ENCODE measurements at regions not wholly inside any gene's neighbourhood (a gene's known extent, or its start where the extent isn't known, plus 50 kb on each side); places are given as distances from the start of the nearest gene placed in this dataset.

- 74 to 80% methylated on average over 2 of the region's 2 CpGs for WGBS, 2 donors
- Histone ChIP-seq H3K36me3 (no peaks in the 10 kb centered on the region), H3K4me3 (no peak overlapping the region), H3K4me1 (no peaks in the 10 kb centered on the region), H3K27ac (no peak overlapping the region), H3K9me3 (no peaks in the 10 kb centered on the region), H3K27me3 (no peaks in the 10 kb centered on the region)
- ATAC-seq (ENCODE audit: low FRiP score in 2 of 2) (no peak), DNase-seq (no peak)
- TF ChIP-seq POLR2A (IDR thresholded peaks at IDR 0.05) = no peak
- TF ChIP-seq, protein P1, sequence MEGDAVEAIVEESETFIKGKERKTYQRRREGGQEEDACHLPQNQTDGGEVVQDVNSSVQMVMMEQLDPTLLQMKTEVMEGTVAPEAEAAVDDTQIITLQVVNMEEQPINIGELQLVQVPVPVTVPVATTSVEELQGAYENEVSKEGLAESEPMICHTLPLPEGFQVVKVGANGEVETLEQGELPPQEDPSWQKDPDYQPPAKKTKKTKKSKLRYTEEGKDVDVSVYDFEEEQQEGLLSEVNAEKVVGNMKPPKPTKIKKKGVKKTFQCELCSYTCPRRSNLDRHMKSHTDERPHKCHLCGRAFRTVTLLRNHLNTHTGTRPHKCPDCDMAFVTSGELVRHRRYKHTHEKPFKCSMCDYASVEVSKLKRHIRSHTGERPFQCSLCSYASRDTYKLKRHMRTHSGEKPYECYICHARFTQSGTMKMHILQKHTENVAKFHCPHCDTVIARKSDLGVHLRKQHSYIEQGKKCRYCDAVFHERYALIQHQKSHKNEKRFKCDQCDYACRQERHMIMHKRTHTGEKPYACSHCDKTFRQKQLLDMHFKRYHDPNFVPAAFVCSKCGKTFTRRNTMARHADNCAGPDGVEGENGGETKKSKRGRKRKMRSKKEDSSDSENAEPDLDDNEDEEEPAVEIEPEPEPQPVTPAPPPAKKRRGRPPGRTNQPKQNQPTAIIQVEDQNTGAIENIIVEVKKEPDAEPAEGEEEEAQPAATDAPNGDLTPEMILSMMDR (IDR thresholded peaks at IDR 0.05) = no peak
Observed at GRCh38 chr4:57652779-57653178, 542.6 kb upstream of the IGFBP7 start.

GRCh38 chr4:57640391-57641100 lies 530.4 kb upstream of the IGFBP7 start:
- Histone ChIP-seq H3K9me3 (no peaks in the 10 kb centered on the region), H3K27ac (no peak overlapping the region), H3K4me3 (no peak overlapping the region), H3K36me3 (no peaks in the 10 kb centered on the region), H3K4me1 (no peaks in the 10 kb centered on the region), H3K27me3 (no peaks in the 10 kb centered on the region)
- no peak for TF ChIP-seq POLR2AphosphoS5 (IDR thresholded peaks at IDR 0.05)
- TF ChIP-seq, protein P1 (IDR thresholded peaks at IDR 0.05) = no peak
- ATAC-seq (ENCODE audit: low FRiP score in 2 of 2) = no peak
- DNase-seq = peak in 1 of 2 donors; percentile 38
- 84 to 86% methylated on average over 8 of the region's 8 CpGs for WGBS, 2 donors

DNA sequence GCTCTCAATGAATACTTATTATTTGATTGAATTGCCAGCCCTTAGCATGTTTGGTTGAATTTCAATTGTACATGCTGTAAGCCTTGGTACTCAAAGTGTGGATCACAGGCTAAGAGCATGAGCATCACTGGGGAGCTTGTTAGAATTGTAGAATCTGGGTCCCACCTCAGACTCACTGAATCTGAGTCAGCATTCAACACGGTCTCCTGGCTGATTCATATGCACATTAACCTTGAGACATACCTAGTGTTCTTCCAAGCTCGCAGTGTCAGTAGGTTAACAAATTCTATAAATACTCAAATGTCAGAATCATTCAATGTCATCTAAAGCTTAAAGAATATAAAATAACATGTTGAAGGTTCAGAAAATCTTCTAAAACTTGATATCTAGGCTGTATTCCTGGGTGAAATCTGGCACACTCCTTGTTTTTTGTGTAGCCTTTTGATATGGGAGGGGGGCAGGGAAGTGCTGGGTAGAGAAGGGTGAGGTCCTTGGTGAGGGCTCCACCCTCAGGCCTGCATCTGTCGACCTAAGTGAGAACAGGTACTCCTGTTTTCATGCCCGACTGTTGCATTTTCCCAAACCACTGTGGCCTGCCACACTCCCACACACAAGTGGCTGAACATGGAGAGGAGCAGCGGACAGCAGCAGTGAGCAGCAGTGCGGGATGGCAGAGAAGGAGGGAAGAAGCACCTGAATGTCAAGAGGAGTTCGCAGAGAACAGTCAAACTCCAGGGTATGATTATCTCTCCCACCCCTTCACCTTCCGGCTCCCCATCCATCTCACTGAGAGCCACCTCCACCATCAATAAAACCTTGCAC lies 529.6 kb upstream of the IGFBP7 start:
- Histone ChIP-seq H3K27me3 (no peaks in the 10 kb centered on the region), H3K27ac (no peak overlapping the region), H3K4me1 (no peaks in the 10 kb centered on the region), H3K9me3 (no peaks in the 10 kb centered on the region), H3K4me3 (no peak overlapping the region), H3K36me3 (no peaks in the 10 kb centered on the region)
- no peak for DNase-seq
- ATAC-seq (ENCODE audit: low FRiP score in 2 of 2) = no peak
- TF ChIP-seq POLR2AphosphoS5 (IDR thresholded peaks at IDR 0.05) = no peak
- no peak for TF ChIP-seq POLR2A (IDR thresholded peaks at IDR 0.05)
- no peak for TF ChIP-seq EP300 (IDR thresholded peaks at IDR 0.05)
- TF ChIP-seq, protein P1 (IDR thresholded peaks at IDR 0.05) = no peak
- 73 to 85% methylated on average over 8 of the region's 8 CpGs for WGBS, 2 donors

GRCh38 chr4:57635910-57636309 lies 525.7 kb upstream of the IGFBP7 start:
- DNase-seq = no peak
- no peak for ATAC-seq (ENCODE audit: low FRiP score in 2 of 2)
- Histone ChIP-seq H3K36me3 (no peaks in the 10 kb centered on the region), H3K27me3 (no peaks in the 10 kb centered on the region), H3K4me1 (no peaks in the 10 kb centered on the region), H3K4me3 (no peak overlapping the region), H3K9me3 (no peaks in the 10 kb centered on the region), H3K27ac (no peak overlapping the region)
- TF ChIP-seq EP300 (IDR thresholded peaks at IDR 0.05) (no peak), POLR2AphosphoS5 (IDR thresholded peaks at IDR 0.05) (no peak), POLR2A (IDR thresholded peaks at IDR 0.05) (no peak)
- TF ChIP-seq, protein P1 (IDR thresholded peaks at IDR 0.05) = no peak
